Thoracic aorta (tissue), 2 donors: ENCODE measurements at regions not wholly inside any gene's neighbourhood (a gene's known extent, or its start where the extent isn't known, plus 50 kb on each side); places are given as distances from the start of the nearest gene placed in this dataset.

Source experiments
- ATAC-seq: fragments of 150-250 bp; one replicate; pipeline ENCODE4 v1.8.0; 2017; ENCODE audit warnings: low read depth; ENCODE audit not compliant: insufficient number of reproducible peaks, low FRiP score
- DNase-seq: peaks from one replicate; pipeline ENCODE4 v3.0.0-alpha.2; 2020; ENCODE audit warnings: low spot score
- H3K27ac ChIP-seq, 2 donors: fragments of 200-600 bp; sonication (generic); 1 replicate in 1 of 2; 2 replicates in 1 of 2; pipeline ENCODE4 v1.5.1; 2016; ENCODE audit warnings: mild to moderate bottlenecking in 2 of 2, moderate library complexity in 2 of 2
- H3K27me3 ChIP-seq: fragments of 200-600 bp; sonication (generic); replicated peaks from 2 replicates; pipeline ENCODE4 v1.6.0; 2016; ENCODE audit warnings: mild to moderate bottlenecking; ENCODE audit not compliant: insufficient read depth
- H3K36me3 ChIP-seq: fragments of 200-600 bp; sonication (generic); one replicate; pipeline ENCODE4 v1.5.1; 2016
- H3K4me1 ChIP-seq, 2 donors: fragments of 200-600 bp; sonication (generic); 1 replicate in 1 of 2; 2 replicates in 1 of 2; pipeline versions ENCODE4 v1.5.1 to v1.6.0; 2016; ENCODE audit warnings: low read depth in 2 of 2, mild to moderate bottlenecking in 1 of 2; ENCODE audit not compliant: control insufficient read depth in 1 of 2
- H3K4me3 ChIP-seq: fragments of 200-600 bp; sonication (generic); 2 replicates; pipeline ENCODE4 v1.5.1; 2016; ENCODE audit warnings: mild to moderate bottlenecking
- H3K9me3 ChIP-seq: fragments of 200-600 bp; sonication (generic); 2 replicates; pipeline ENCODE4 v1.5.1; 2016
- TF ChIP-seq, protein P1 (sequence below): fragments of 200-600 bp; sonication (generic); IDR thresholded peaks from one replicate; pipeline ENCODE4 v1.5.1; 2019; ENCODE audit warnings: antibody characterized with exemption

DNA sequence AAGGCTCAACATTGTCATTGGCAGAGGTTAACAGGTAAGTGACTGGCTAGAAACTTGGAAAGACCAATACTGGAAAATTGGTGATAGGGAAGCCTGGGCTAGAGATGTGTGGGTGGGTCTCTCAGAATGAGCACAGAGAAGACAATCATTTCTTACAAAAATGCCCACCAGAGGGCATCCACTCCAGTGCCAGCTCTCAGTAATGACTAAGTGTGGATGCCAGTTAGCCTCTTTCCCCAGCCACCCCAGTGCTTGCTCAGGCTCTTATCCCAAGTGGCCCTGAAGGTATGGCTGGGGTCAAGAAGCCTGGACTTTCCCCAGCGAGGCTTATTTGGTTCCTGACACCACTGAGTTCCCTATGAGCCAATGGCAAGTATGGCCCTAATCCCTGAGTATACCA is 115.9 kb upstream of the ST8SIA2 start:
- TF ChIP-seq, protein P1, sequence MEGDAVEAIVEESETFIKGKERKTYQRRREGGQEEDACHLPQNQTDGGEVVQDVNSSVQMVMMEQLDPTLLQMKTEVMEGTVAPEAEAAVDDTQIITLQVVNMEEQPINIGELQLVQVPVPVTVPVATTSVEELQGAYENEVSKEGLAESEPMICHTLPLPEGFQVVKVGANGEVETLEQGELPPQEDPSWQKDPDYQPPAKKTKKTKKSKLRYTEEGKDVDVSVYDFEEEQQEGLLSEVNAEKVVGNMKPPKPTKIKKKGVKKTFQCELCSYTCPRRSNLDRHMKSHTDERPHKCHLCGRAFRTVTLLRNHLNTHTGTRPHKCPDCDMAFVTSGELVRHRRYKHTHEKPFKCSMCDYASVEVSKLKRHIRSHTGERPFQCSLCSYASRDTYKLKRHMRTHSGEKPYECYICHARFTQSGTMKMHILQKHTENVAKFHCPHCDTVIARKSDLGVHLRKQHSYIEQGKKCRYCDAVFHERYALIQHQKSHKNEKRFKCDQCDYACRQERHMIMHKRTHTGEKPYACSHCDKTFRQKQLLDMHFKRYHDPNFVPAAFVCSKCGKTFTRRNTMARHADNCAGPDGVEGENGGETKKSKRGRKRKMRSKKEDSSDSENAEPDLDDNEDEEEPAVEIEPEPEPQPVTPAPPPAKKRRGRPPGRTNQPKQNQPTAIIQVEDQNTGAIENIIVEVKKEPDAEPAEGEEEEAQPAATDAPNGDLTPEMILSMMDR = no peak
- H3K27me3 ChIP-seq = no peaks in the 10 kb centered on the region
- no peak for ATAC-seq
- no peaks in the 10 kb centered on the region for H3K4me1 ChIP-seq
- H3K27ac ChIP-seq = no peak overlapping the region
- DNase-seq = no peak
- H3K9me3 ChIP-seq = no peaks in the 10 kb centered on the region
- H3K36me3 ChIP-seq = no peaks in the 10 kb centered on the region
- no peak overlapping the region for H3K4me3 ChIP-seq

DNA sequence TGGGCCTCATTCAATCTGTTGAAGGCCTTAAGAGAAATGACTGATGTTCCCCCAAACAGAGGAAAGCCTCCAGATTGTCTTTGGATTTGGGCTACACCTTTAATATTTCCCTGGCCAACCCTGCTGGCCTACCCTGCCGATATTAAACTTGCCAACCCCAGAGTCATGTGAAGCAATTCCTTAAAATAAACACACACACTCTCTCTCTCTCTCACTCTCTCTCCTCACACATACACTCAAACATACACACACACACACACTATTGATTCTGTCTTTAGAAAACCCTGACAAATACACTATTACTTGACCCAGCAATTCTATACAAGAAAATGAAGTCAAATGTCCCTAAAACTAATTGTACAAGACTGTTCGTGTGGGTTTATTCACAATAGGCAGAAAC is 109.9 kb upstream of the ST8SIA2 start:
- no peak for DNase-seq
- H3K4me1 ChIP-seq = no peaks in the 10 kb centered on the region
- ATAC-seq = no peak
- H3K4me3 ChIP-seq = no peak overlapping the region
- H3K36me3 ChIP-seq = no peaks in the 10 kb centered on the region
- TF ChIP-seq, protein P1 = no peak
- H3K9me3 ChIP-seq = no peaks in the 10 kb centered on the region
- H3K27me3 ChIP-seq = no peaks in the 10 kb centered on the region
- H3K27ac ChIP-seq = no peak overlapping the region

DNA sequence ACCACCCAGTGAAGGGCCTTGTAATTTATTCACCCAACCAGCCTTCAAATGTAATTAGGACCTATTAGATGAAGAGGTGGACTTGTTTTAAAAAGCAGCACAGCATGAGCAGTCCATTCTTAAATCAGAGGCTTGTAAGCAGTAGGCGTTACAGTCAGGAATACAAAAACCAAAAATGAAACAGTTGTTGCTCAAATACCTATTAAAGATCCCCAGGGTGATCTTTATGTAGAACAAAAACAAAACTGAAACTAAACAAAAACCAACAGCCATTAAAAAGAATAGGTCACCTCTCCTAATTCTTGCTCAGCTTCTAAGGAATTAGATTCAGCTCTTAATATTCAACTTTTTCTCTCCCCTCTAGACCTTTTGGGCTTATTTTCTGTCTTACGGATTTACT is 104.9 kb upstream of the ST8SIA2 start:
- Histone ChIP-seq H3K36me3 (no peaks in the 10 kb centered on the region), H3K9me3 (no peaks in the 10 kb centered on the region)
- TF ChIP-seq, protein P1 = no peak

DNA sequence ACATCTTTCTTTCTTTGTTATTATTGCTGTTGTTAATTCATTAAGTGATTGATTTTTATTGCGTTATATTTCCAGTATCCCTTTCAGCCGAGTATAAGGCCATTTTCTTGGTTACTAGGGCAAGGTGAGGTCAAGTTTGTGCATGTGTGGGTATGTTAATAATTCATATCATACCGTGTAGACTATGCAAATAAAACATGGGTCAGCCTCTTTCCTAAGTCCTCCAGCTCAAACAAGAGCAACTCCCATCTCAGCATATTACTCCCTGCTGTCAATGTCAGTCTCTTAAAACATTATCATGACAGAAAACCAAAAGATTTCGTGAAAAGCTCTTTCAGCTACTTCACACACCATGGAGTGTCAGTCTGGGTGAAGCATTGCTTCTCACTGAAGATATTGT is 103.9 kb upstream of the ST8SIA2 start:
- no peak overlapping the region for H3K27ac ChIP-seq
- H3K9me3 ChIP-seq = no peaks in the 10 kb centered on the region
- H3K27me3 ChIP-seq = no peaks in the 10 kb centered on the region
- no peak for DNase-seq
- H3K4me3 ChIP-seq = no peak overlapping the region
- TF ChIP-seq, protein P1 = no peak
- ATAC-seq = no peak
- H3K36me3 ChIP-seq = no peaks in the 10 kb centered on the region
- no peaks in the 10 kb centered on the region for H3K4me1 ChIP-seq

More for the DNA sequence above, 104.9 kb upstream of the ST8SIA2 start:
- Histone ChIP-seq H3K4me1 (no peaks in the 10 kb centered on the region), H3K27me3 (no peaks in the 10 kb centered on the region), H3K4me3 (no peak overlapping the region), H3K27ac (no peak overlapping the region)
- DNase-seq (no peak), ATAC-seq (no peak)

DNA sequence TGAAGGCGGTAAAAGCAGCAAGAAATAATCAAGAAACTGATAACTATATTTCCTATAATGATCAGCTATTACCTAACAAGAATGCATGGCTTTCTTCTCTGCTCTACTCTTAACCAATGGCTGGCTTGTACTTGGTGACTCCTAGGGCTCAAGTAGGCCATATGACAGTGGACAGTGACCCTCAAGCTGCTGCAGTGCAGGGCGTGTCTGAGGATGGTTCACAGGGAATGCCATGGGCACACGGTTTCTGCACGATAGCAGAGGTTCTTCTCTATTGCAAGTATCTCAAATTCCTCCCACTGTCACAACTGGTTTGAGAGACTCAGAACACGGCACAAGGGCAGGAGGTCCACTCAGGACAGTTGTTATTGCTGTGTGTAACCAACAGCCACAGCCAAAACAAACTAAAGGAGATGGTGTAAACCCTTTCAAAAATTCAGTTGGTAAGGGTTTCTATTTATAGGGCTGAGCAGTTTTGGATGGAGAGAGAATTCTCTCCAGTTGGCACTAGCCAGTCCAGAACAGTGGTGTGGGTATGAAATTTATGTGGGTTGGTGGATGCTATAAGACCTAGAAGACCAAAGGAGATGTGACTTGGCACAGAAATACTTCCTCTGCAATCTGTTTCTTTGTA is 103.2 kb upstream of the ST8SIA2 start:
- H3K4me1 ChIP-seq = no peaks in the 10 kb centered on the region
- ATAC-seq = no peak
- H3K27ac ChIP-seq = no peak overlapping the region
- TF ChIP-seq, protein P1 = no peak
- no peak overlapping the region for H3K4me3 ChIP-seq
- H3K27me3 ChIP-seq = no peaks in the 10 kb centered on the region
- DNase-seq = no peak
- no peaks in the 10 kb centered on the region for H3K9me3 ChIP-seq
- H3K36me3 ChIP-seq = no peaks in the 10 kb centered on the region
